Smooth muscle cell (in vitro differentiated cells): ENCODE measurements at regions not wholly inside any gene's neighbourhood (a gene's known extent, or its start where the extent isn't known, plus 50 kb on each side); places are given as distances from the start of the nearest gene placed in this dataset.

ENCODE experiments used
- DNase-seq: peaks from one replicate; lab custom pipeline; 2025; ENCODE audit not compliant: unreplicated experiment; lab: John Stamatoyannopoulos, UW
- H2AFZ ChIP-seq: fragments of 200-600 bp; sonication (generic); 2 replicates; pipeline ENCODE4 v1.6.0; 2016; ENCODE audit warnings: antibody characterized with exemption, low read depth, mild to moderate bottlenecking
- H3F3A ChIP-seq: fragments of 200-600 bp; sonication (generic); 2 replicates; pipeline ENCODE4 v1.6.0; 2017; ENCODE audit warnings: antibody characterized with exemption, low read depth
- H3K27ac ChIP-seq: fragments of 200-600 bp; sonication (generic); 2 replicates; pipeline ENCODE4 v1.5.1; 2016; ENCODE audit warnings: low read depth, mild to moderate bottlenecking
- H3K27me3 ChIP-seq: fragments of 200-600 bp; sonication (generic); 2 replicates; pipeline ENCODE4 v1.6.1; 2016; ENCODE audit warnings: low read depth, mild to moderate bottlenecking
- H3K36me3 ChIP-seq: fragments of 200-600 bp; sonication (generic); 2 replicates; pipeline ENCODE4 v1.5.1; 2016; ENCODE audit warnings: low read depth
- H3K4me1 ChIP-seq: fragments of 200-600 bp; sonication (generic); 2 replicates; pipeline ENCODE4 v1.5.1; 2016; ENCODE audit warnings: low read depth
- H3K4me2 ChIP-seq: fragments of 200-600 bp; sonication (generic); 2 replicates; pipeline ENCODE4 v1.6.0; 2016; ENCODE audit warnings: mild to moderate bottlenecking
- H3K4me3 ChIP-seq: fragments of 200-600 bp; sonication (generic); 2 replicates; pipeline ENCODE4 v1.5.1; 2016; ENCODE audit warnings: mild to moderate bottlenecking
- H3K79me2 ChIP-seq: fragments of 200-600 bp; sonication (generic); 2 replicates; pipeline ENCODE4 v1.6.0; 2016; ENCODE audit warnings: low read depth, mild to moderate bottlenecking
- H3K9ac ChIP-seq: fragments of 200-600 bp; sonication (generic); 2 replicates; pipeline ENCODE4 v1.6.0; 2016; ENCODE audit warnings: low read depth
- H3K9me3 ChIP-seq: fragments of 200-600 bp; sonication (generic); replicated peaks from 2 replicates; pipeline ENCODE4 v1.5.1; 2016; ENCODE audit warnings: low read depth
- H4K20me1 ChIP-seq: fragments of 200-600 bp; sonication (generic); 2 replicates; pipeline ENCODE4 v1.6.0; 2016; ENCODE audit warnings: low read depth
- CTCF ChIP-seq: fragments of 200-600 bp; sonication (generic); IDR thresholded peaks from 2 replicates; pipeline ENCODE4 v1.5.1; 2017; ENCODE audit warnings: borderline replicate concordance, mild to moderate bottlenecking, antibody characterized with exemption; ENCODE audit not compliant: insufficient read depth, poor library complexity, severe bottlenecking
- whole genome bisulfite sequencing: methylation state at CpG from one replicate; pipeline ENCODE4 v1.1.7; 2016; ENCODE audit warnings: low lambda C conversion rate; 5-methylcytosine and 5-hydroxymethylcytosine counted together

DNA sequence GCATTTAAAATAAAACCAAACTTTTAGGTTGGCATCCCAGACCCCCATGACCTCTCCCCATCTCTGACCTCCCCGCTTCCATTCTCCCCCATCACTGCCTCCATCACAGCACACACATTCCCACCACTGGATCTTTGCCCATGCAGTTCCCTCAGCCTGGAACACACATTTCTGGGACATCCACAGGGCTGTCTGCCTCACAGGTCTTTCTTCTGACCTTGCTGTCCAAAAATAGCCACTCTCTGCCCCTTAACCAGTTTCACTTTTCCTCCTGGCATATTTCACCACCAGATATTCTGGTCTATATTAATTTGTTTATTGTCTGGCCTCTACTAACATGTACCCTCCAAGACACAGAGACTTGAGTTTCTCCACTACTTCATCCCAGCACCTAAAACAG lies 75.2 kb upstream of the PRDM11 start:
- TF ChIP-seq CTCF = no peak
- Histone ChIP-seq H3K4me3 (no peak overlapping the region), H3K9ac (no peak overlapping the region), H3K27ac (no peak overlapping the region), H3K27me3 (peaks cover 14% of the 10 kb centered on the region), H3K36me3 (no peaks in the 10 kb centered on the region), H3K9me3 (no peaks in the 10 kb centered on the region), H3F3A (no peaks in the 10 kb centered on the region), H2AFZ (no peak overlapping the region), H4K20me1 (no peaks in the 10 kb centered on the region), H3K4me2 (no peak overlapping the region), H3K4me1 (peaks cover 11% of the 10 kb centered on the region), H3K79me2 (no peaks in the 10 kb centered on the region)
- 90% methylated on average over 1 of the region's 1 CpG for WGBS
- DNase-seq = no peak

DNA sequence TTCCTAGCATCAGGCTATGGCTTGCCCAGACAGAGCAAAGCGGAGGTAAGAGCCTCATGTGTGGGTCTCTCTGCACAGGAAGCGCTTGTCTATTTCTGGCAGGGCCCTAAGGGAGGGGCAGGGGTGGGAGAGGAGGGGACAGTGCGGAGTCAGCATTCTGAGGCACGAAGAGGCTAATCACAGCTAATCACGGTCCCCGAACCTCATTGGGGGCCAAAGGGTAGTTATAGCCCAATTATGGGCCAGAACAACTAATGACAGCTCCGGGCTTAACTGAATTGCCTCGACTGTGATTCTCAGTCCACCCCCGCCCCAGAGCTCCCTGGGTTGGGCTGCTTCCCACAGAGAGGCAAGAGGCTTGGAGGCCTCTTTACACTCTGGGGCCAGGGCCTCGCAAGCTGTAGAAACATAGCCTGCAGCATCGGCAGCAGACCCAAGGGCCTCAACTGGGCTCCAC lies 72.7 kb upstream of the PRDM11 start:
- H3K9me3 ChIP-seq = no peaks in the 10 kb centered on the region
- no peak for TF ChIP-seq CTCF
- no peak for DNase-seq
- no peaks in the 10 kb centered on the region for H3F3A ChIP-seq
- no peak overlapping the region for H2AFZ ChIP-seq
- H3K27me3 ChIP-seq = peaks cover 18% of the 10 kb centered on the region
- H3K27ac ChIP-seq = no peak overlapping the region
- H3K36me3 ChIP-seq = no peaks in the 10 kb centered on the region
- H4K20me1 ChIP-seq = no peaks in the 10 kb centered on the region
- H3K4me1 ChIP-seq = peaks cover 11% of the 10 kb centered on the region
- H3K4me3 ChIP-seq = no peak overlapping the region
- no peak overlapping the region for H3K9ac ChIP-seq
- H3K79me2 ChIP-seq = no peaks in the 10 kb centered on the region
- 63% methylated on average over 11 of the region's 11 CpGs for WGBS
- H3K4me2 ChIP-seq = no peak overlapping the region

- Histone ChIP-seq H3K27me3 (peaks cover 5% of the 10 kb centered on the region), H2AFZ (no peak overlapping the region)
Observed at GRCh38 chr11:45075519-45075918, 70.9 kb upstream of the PRDM11 start.

More at GRCh38 chr11:45075519-45075918, 70.9 kb upstream of the PRDM11 start:
- H3K4me2 ChIP-seq = no peak overlapping the region
- no peaks in the 10 kb centered on the region for H3K9me3 ChIP-seq
- H3K79me2 ChIP-seq = no peaks in the 10 kb centered on the region
- peaks cover 18% of the 10 kb centered on the region for H3K4me1 ChIP-seq
- no peak for DNase-seq
- no peak for TF ChIP-seq CTCF
- no peaks in the 10 kb centered on the region for H3F3A ChIP-seq
- H3K27ac ChIP-seq = no peak overlapping the region
- H3K4me3 ChIP-seq = no peak overlapping the region
- WGBS = 81% methylated on average over 4 of the region's 4 CpGs
- no peaks in the 10 kb centered on the region for H4K20me1 ChIP-seq
- no peaks in the 10 kb centered on the region for H3K36me3 ChIP-seq
- H3K9ac ChIP-seq = no peak overlapping the region
